NCI-H128 (cell line): ENCODE measurements at regions not wholly inside any gene's neighbourhood (a gene's known extent, or its start where the extent isn't known, plus 50 kb on each side); places are given as distances from the start of the nearest gene placed in this dataset.
"Not testable (repeated sequence)": the region's sequence is repeated elsewhere in the genome, so short reads cannot be mapped to it uniquely, and the experiment has no call there.

Source experiments
- DNase-seq: peaks from one replicate; lab custom pipeline; 2025; ENCODE audit not compliant: unreplicated experiment; lab: John Stamatoyannopoulos, UW

DNA sequence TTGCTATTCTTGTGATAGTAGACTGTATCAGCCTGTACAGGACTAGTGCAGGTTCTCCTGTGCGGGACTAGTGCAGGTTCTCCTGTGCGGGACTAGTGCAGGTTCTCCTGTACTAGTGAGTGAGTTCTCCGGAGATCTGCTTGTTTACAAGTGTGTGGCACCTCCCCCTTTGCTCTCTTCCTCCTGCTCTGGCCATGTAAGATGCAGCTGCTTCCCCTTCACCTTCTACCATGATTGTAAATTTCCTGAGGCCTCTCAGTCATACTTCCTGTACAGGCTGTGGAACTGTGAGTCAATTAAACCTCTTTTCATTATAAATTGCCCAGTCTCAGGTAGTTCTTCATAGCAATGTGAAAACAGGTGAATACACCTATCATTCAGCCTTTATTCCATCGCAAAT is 289.6 kb downstream of the TEX29 start:
- DNase-seq, result no peak

DNA sequence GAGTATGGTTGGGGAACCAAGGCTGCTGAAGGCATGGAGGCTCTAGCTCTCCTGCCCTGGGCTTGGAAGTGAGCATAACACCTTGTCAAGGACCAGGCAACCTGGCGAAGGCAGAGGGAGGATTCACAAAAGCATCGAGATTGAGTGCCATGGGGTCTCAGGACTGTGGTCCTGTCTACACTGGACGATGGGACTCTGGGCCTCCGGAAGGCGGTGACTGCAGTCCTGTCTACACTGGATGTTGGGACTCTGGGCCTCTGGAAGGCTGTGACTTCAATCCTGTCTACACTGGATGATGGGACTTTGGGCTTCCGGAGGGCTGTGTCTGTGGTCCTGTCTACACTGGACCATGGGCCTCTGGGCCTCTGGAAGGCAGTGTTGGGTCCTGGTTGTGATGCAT is 290.4 kb downstream of the TEX29 start:
- DNase-seq, result no peak

GRCh38 chr13:111611651-111612050 is 291.2 kb downstream of the TEX29 start:
- DNase-seq, result no peak

DNA sequence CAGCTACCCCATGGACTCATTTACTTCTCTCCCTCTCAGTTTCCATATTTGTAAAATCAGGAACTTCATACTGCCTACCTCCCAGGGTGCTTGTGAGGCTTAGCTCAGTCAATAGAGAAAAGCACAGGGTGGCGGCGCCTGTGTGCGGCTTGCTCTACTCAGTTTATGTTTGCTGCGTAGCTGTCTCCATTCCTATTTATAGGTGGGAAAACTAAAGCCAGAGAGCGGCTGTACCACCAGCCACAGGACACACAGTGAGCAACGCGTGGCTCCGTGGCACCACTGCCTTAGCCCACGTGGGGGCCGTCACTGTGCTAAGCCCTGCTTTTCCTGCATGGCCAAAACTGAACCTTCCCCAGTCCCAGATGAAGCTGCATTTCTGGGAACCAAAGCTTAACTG is 292.4 kb downstream of the TEX29 start:
- no peak for DNase-seq

DNA sequence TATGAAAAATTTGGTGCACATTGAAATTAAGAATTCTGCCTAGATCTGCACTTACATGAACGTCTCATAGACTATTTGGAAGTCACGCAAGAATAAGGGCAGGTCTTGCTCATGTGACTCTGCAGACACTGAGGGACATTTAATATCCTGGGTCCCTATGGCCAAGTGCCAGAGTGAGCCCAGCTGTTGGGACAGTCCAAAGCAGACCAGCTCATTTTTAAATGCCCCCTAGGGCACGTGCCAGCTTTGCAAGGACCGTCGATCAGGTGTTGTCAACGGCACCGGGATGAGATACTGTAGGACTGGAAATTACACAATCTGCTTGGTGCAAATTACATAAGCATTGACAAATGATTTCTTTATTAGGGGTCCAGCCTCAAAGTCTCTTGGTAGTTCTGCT is 293.6 kb downstream of the TEX29 start:
- DNase-seq, result no peak

DNA sequence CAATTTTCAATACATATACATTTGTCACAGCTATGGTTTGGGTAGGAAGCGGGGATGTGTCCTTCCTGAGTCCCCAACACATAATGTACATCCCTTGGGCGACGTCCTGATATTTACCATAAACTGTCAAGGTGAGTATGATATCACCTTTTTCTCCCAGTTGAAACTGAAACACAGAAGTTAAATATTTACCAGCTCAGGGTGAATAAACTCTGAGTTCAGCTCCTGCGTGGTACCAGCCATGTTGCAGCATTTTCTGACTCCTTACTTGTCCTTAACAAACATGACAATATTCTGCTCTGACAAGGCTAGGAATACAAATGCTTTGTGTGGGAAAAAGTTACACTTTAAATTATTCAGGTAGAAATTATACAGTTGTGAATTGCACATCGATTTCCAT is 294.2 kb downstream of the TEX29 start:
- DNase-seq, result no peak

DNA sequence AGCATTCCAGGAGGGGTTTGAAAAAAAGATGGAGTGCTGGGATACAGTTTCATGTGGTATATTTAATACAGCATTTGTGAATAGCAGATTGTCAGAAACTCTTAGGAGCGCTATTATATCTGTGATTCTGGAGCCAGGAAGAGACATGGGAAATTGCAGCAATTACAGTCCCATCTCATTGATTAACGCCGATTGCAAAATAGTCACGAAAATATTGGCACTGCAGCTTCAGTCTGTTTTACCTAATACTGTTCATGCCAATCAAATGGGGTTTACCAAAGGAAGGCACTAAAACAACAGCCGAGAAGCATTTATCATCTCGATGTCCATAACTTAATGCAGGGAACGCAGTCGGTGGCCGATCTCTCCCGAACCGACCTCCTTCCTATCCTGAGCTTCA is 295.8 kb downstream of the TEX29 start:
- DNase-seq, result no peak

DNA sequence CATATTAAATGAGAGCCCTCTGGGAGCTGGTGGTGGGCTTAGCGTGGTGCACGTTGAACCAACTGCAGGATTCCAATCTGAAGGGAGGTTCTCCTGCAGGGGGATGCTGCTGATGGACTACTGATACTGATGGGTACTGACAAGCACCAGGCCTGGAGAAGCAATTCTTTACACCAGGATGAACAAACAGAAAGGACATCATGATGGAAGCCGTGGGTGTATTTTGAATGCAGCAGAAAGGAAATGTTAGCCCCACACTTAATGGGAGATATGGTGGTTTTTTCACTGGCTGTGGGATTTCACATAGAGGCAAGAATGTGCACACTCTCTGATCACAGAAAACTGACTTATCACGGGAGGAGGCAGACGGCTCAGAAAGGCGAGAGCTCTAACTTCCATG is 299.7 kb downstream of the TEX29 start:
- DNase-seq, result no peak

- DNase-seq, result no peak
Observed at GRCh38 chr13:111620586-111620985, 300.1 kb downstream of the TEX29 start.

- DNase-seq, result no peak
Observed at GRCh38 chr13:111621164-111621563, 300.7 kb downstream of the TEX29 start.

- DNase-seq, result no peak
Observed at GRCh38 chr13:111622051-111622531, 301.6 kb downstream of the TEX29 start.

DNA sequence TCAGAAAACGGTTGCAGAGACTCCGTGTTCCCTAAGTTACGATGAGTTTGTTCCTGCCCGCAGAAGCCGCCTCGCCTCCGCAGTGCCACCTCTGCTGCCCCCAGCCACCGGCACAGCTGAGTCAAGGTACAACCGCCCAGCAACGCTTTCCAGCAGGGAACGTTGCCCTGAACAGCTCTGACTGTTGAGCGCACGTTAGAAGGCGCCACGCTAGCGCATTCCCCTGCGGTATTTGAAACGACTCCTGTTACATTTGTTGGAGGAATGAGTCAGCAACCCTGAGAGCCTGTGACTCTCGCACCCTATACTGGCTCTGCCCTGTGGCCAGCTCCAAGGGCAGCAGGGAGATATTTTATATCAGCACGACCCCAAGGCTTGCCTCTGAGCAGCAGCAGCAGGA is 302.8 kb downstream of the TEX29 start:
- DNase-seq, result no peak

DNA sequence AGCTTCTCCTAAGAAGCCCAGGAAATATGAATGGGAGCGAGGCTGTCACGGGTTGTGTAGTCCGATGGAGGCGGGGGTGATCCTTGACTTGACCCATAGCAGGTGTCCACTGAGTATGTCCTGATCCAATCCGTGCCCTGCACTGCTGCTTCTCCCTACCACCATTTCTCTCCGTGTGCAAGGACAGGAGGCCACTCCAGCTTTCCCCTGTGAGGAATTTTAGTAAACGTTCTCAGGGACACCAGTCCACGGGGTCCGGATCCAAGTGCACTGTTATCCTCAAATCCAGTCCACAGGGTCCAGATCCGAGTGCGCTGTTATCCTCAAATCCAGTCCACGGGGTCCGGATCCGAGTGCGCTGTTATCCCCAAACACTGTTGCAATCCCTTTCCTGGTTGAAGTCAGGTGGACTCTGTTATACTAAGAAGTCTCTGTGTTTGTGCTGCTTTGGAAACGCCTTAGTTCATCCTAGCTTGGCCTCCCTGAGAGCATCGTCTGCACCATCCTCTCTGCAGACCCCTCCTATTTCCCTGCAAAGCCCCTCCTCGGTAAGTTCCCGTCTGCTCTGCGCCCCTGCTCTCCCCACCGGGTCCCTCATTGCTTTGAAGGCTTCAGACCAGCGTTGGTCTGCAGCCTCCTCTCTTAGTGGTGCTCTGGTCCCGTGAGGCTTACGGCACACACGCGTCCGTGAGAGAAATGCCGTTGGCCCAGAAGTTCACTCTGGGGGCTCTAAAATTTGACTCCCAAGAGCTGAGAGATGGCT is 303.5 kb downstream of the TEX29 start:
- no peak for DNase-seq

DNA sequence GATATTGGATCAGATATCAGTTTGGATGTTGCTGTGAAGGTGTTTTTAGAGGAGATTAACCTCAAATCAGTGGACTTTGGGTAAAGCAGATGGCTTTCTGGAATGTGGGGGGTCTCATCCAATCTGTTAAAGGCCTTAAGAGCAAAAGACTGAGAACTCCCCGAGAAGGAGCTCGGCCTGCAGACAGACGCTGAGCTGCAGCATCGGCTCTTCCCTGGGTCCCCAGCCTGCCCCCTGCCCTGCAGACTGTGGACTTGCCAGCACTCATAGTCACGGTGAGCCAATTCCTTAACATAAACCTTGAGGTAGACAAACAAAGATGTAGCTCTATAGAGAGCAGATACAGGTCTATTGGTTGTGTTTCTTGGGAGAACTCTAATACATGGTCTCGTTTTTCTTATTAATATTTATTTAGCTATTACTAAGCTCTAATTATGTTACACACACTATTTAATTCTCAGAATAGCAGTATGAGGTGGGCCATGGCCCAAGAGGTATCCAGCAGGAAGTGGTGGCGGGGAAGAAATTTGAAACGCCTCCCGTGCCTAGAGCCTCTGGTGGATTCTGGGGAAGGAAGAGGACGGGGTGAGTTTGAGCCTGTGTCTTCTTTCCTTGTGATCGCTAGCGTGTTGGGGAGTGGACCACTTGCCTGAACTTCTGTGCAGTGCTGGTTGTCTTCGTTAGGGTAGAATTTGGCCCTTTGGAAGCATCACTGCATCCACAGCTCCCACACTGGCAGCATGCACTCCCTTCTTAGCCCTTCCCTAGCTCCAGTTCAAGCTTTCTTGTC is 305.3 kb downstream of the TEX29 start:
- no peak for DNase-seq

DNA sequence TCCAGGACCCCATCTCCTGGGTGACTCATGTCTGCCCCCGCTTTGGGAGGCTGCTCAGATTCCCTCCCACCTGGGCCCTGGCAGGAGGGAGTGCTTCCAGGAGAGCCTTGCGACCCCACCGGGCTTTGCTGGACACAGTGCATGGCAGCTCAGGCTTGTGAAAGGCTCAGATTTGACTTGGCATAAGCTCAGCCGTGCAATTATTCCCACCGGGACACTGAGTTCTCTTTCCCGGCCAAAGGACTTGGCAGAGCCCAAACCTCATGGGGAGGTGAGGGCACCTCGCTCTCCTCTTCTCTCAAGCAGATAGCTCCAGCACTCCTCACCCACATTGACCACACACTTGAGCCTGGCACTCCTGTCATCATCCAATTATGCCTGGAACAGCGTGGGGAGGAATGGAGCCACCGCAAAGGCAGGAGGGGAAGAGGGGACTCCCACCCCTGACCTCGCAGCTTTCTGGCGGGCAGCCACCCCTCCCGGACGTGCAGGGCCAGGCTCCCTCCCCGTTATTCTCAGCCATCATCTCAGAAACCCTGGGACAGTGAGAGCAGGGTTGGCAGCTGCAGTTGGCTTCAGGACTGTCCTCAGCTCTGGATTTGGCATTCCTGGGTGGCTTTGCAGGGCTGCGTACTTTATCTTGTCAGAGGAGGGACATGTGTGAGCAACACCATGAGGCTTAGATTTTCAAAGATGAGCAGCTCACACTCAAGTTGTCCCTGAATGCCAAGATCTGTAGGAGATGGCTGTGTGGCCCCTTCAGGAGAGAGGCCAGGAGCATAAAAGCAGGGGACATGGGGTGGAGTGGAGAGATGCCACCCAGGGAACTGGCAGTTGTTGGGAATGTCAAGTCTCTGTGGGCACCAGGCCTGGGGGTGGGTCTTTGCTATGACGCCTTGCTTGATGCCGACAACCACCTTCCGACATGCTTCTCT is 306.2 kb downstream of the TEX29 start:
- no peak for DNase-seq

DNA sequence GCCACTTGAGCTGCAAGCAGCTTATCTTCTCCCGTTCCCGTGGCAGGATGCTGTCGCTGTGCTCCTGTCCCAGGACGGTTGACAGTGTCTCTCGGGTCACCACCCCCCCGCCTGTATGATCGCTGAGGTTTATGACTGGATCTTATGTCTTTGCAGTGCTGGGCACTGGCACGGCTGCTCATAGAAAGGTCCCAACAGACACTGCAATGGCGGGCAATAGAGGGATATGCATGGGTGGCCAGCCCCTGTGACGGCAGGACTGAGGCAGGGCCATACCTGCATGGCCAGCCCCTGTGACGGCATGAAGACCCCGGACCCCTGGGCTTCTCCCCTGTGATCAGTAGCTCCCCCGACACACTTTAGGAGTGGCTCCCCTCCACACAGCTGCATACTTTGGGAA is 307.2 kb downstream of the TEX29 start:
- no peak for DNase-seq

GRCh38 chr13:111629016-111629415 is 308.6 kb downstream of the TEX29 start:
- DNase-seq, result no peak

DNA sequence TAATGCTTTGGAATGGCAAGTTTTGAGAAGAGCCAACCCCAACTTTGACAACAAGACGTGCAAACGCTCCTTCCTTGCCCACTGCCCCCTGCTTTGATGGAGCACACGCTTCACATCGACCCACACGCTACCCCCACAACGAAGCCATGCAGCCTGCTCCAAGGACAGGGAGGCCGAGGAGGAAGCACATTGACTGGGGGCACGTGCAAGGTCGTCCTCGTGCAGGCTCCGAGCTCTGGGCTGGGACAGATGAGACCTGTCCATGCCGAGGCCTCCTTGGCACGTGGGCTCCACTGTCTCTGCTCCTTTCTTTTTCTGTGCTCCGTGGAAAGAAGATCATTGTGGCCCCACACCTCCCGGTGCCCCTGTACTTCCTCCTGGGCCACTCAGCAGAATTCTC is 309.0 kb downstream of the TEX29 start:
- no peak for DNase-seq

DNA sequence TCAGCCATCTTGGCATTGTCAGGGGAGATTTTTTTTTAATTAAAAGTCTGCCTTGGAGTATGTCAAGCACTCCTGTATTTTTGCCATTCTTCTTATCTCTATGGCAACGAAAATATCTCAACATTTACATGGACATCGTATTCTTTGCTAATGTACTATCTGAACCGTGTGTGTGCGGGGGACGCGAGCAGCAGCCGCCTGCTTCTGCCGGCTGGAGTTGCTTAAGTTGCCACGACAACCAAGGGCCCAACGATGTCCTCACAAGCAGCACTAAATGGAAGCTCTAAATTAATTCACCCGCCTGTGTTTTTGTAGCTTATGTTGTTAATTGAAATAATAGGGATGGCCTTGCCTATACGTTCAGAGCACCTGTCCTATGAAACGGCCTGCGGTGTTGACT is 309.5 kb downstream of the TEX29 start:
- DNase-seq, result peak; percentile 52

GRCh38 chr13:111630406-111630805 is 310.0 kb downstream of the TEX29 start:
- no peak for DNase-seq

GRCh38 chr13:111631271-111631670 is 310.8 kb downstream of the TEX29 start:
- not testable (repeated sequence) for DNase-seq
